ENCODE measurements at regions not wholly inside any gene's neighbourhood (a gene's known extent, or its start where the extent isn't known, plus 50 kb on each side); places are given as distances from the start of the nearest gene placed in this dataset.

DNA sequence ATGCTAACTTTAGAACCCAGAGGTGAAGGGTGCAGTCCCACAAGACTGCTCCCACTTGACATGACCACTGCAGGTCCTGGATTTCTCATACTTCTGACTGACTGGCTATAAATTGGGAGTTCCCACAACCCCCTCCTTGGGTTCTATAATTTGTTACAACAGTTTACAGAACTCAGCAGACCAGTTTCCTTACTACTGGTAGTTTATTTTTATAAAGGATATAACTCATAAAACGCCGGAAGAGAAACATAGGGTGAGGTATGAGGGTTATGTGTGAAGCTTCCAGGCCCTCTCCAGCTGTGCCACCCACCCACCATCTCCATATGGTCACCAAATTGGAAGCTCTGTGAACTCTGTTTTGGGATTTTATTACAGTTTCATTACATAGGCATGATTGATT lies 839.6 kb downstream of the TSN start:
- DNase-seq, result no peak

DNA sequence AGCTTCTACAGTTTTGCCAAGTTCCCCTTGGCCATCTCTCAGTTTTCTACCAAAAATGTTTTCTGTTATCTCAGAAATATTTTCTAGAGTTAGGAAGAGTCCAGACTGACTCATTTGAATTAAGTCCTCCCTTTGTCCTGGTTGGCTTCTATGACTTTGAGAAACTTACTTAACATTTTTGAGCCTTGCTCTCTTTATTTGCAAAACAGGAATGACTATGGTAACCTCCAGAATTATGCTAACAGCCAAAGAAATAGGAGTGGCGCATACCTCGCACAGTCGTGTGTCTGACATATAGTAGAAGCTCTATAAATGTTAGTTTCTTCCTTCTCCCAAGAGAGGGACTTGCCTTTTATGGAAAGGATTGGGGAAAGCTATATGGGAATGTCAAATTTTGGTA lies 841.1 kb downstream of the TSN start:
- DNase-seq, result no peak

DNA sequence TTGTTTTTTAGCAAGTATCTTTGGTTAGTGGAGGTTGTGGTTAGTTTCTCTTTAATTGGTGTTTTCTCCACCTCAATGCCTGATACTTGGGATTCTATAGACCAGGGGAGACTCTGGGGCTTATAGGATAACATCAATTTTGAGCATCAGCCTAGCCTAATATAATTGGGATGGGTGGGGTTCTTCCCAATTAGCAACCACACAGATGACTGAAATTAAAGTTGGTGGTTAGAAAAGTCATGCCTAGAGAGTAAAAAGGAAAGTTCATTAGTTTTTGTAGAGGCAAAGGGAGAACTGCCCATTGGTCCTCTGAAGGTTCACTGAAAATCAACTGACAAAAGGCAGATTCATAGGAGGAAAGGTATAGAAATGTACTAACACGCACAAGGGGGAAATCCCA lies 843.3 kb downstream of the TSN start:
- no peak for DNase-seq

GRCh38 chr2:122610948-122611609 lies 855.6 kb downstream of the TSN start:
- DNase-seq, result no peak

DNA sequence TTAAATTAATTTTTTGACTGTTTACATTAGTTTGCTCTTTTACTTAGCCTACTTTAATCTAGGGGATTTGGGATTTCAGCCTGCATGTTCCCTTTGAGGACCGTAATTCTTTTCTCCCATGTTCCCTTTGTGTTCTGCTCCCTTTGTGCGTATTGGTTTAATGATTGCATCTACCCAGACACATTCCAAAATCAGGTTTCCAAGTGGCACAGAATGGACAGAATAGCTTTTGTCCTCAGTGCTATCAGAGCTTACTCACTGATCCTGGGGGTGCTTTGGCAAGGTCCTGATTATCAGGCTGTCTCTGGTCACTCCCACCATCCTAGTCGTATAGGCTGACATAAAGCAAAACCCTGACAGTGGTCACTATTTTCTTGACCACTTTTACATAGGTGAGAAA lies 867.5 kb downstream of the TSN start:
- no peak for DNase-seq

DNA sequence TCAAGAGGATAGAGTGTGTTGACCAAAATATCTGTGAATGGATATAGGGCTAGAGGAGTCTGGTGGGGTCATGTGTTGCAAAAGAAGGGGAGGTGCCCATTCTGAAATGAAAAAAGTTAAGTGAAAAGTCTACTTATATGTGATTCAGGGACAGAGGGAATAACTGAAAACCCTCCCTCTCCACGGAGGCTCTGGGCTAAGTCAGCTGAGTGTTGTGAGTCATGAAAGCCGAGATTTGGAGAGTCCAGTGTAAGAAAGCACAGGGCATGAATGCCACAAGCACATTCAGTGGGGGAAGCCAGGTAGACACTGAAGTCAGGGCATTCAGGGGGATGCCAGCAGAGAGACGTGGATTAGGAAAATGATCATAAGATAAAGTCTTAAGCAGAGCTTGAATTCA lies 871.9 kb downstream of the TSN start:
- no peak for DNase-seq

- no peak for DNase-seq
Observed at GRCh38 chr2:122634256-122634655, 878.8 kb downstream of the TSN start.

- no peak for DNase-seq
Observed at GRCh38 chr2:122634920-122635319, 879.5 kb downstream of the TSN start.

DNA sequence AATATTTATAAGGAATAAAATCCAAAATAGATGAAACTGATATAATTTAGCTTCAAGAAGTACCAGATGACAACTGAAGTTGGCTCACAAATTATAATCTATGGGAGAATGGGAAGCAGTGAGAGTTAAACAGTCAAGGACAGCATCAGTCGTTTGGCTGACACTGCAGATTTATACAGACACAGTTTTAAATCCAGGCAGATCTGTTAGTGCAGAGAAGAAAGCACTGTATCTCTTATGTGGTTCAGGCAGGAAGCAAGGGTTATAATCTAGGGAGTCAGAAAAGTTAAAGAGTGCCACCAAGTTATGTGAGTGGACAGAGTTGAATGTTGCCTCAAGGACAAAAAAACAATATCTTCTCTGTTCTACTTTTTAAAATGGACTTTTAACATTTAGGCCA lies 880.2 kb downstream of the TSN start:
- DNase-seq, result no peak

GRCh38 chr2:122636097-122636496 lies 880.6 kb downstream of the TSN start:
- DNase-seq, result no peak

DNA sequence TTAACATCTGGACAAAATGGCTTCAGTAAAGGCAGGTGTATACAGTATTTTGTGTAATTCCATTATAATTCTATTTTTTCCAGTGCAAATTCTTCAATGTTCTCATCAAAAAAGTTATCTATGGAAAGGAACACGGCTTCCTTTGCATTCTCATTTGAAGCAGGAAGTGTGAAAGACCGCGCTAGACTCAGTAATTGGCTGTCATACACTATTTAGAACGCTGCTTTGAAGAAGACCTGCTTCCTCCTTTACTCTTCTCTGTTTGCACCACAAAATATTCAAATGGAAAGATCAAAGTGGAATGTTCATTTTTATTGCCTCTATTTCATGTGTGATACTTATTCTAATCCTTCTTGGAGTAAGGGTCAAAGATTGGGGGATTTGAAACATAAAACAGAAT lies 883.7 kb downstream of the TSN start:
- no peak for DNase-seq

DNA sequence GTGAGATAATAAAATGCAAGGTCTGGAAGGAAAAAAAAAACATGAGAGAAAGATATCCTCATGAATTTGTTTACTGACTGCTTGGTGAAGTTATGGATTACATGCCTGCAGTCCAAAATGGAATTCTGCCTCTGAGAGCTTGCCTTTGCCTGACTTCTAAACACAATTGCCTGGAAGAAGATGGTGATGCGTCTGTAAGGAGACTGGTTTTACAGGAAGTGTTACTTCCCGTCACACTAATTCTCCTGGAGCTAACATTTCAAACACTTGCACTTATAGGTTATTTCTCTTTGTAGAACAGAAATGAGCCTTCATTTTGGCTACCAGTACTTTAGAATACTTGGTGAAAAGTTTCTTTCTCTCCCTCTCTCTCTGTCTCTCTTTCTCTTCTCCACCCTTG lies 884.3 kb downstream of the TSN start:
- no peak for DNase-seq

- no peak for DNase-seq
Observed at GRCh38 chr2:122643725-122644329, 888.4 kb downstream of the TSN start.

- no peak for DNase-seq
Observed at GRCh38 chr2:122651236-122651635, 895.8 kb downstream of the TSN start.

GRCh38 chr2:122651780-122652179 lies 896.3 kb downstream of the TSN start:
- DNase-seq, result no peak

- no peak for DNase-seq
Observed at GRCh38 chr2:122652670-122653069, 897.2 kb downstream of the TSN start.

GRCh38 chr2:122656403-122656802 lies 901.0 kb downstream of the TSN start:
- DNase-seq, result no peak

GRCh38 chr2:122660786-122661634 lies 905.6 kb downstream of the TSN start:
- no peak for DNase-seq

DNA sequence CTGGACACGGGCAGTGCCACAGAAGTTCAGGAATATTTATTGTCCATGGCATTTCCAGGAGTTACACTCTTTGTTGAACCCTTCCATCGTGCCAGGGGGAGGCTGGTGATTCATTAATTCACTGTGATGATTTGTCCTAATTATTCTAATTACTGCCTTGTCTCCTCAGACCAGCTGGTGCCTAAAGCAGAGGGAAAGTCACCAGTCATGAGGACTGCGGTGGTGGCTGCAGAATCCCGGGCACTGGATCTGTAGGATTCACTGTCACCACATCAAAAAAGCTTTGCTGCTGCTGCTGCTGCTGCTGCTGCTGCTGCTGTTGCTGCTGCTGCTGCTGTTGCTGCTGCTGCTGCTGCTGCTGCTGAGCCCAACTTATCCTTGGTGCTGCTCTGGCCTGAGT lies 908.2 kb downstream of the TSN start:
- DNase-seq, result no peak

DNA sequence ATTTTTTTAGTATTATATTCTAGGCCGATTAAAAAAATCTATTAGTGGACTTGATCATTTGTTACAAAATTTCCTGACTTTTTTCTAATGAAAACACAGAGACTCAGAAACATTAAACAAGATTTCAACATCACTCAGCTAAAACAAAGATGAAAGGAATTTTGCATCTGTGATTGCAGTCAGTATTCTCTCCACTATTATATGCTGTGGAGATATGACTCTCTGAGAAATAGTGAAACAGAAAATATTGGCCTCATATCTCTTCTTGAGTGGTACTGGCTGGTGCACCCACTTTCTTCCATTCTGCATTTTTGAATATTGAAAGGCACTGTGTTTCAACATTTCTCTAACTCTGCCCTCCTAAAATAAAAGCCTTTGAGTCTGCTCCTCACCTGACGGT lies 914.2 kb downstream of the TSN start:
- no peak for DNase-seq

DNA sequence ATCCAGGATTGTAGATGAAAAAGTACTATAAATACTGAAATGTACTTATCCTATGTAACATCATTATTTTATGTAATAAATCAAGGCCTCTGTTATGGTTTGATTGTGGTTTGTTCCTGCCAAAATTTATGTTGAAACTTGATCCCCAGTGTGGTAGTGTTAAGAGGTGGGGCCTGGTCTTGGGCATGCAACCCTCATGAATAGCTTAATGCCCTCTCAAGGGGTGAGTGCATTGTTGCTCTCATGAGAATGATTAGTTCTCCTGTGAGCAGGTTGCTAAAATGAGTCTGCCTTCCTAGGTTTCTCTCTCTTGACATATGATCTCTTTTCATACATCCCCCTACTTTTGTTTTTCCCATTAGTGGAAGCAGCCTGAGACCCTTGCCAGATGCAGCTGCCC lies 915.4 kb downstream of the TSN start:
- DNase-seq, result no peak

DNA sequence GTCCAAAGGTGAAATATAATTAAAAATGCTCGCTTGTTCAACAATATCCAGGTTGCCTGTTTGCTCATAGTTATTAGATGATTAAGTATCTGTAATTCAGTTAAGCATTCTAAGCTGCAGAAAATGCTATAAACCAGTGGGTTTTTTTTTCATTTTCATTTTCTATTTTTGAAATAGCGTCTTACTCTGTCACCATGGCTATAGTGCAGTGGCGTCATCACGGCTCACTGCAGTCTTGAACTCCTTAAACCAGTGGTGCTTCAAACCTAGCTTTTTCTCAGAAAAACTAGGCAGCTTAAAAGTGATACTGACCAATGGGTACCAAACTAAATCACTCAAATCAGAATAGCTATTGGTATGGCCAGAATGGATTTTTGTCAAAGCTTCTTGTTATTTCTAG lies 925.2 kb downstream of the TSN start:
- DNase-seq, result no peak

DNA sequence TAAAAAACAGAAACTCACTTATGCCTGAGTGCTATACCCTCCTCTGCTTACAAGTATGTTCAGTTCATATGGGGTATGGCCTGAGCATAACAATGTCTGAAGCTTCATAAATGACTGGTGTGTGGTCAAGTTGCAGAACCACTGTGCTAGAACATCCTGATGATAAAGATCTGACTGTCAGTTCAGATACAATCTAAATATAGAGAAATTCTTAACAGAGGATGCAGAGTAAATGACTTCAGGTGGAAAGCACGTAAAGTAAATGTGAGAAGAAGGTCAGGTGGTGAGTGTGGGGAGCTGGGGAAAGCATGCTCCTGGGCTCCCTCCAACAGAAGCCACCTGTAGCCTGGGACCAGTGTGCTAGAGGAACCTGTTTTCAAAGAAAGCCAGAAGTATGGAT lies 926.2 kb downstream of the TSN start:
- DNase-seq, result no peak

DNA sequence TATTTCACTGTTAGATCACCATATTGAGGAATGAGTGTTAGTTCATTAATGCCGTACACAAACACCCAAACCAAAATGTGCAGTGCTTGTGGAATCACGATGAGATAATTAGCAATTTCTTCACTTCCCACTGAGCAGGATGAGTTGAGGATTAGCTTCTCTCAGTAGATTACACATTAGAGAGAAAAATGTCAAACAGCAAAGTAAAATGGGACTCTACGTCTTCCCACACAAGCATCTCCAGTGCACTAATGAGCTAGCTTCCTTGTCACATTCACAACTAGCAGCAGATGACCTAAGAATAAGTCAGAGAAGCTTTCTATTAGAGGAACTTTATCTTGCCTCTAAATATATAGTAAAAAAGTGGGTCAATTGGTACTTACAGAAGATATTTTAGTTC lies 926.9 kb downstream of the TSN start:
- no peak for DNase-seq
